Peyer's patch (tissue), 4 donors: ENCODE measurements at regions not wholly inside any gene's neighbourhood (a gene's known extent, or its start where the extent isn't known, plus 50 kb on each side); places are given as distances from the start of the nearest gene placed in this dataset.

Source experiments
- DNase-seq, 3 donors: peaks; one replicate each; pipeline ENCODE4 v3.0.0-alpha.2; 2017 to 2019
- H3K27ac ChIP-seq, 4 donors: fragments of 200-600 bp; sonication (generic); one replicate each; pipeline ENCODE4 v1.5.1; 2016 to 2019
- H3K27me3 ChIP-seq, 2 donors: fragments of 200-600 bp; sonication (generic); one replicate each; pipeline ENCODE4 v1.5.1; 2019
- H3K36me3 ChIP-seq, 3 donors: fragments of 200-600 bp; sonication (generic); one replicate each; pipeline ENCODE4 v1.5.1; 2016 to 2019
- H3K4me1 ChIP-seq, 4 donors: fragments of 200-600 bp; sonication (generic); one replicate each; pipeline ENCODE4 v1.5.1; 2016 to 2019
- H3K4me3 ChIP-seq, 4 donors: fragments of 200-600 bp; sonication (generic); 1 replicate in 3 of 4; 2 replicates in 1 of 4; pipeline ENCODE4 v1.5.1; 2016 to 2019; ENCODE audit warnings: mild to moderate bottlenecking in 1 of 4
- H3K9me3 ChIP-seq, 4 donors: fragments of 200-600 bp; sonication (generic); one replicate each; pipeline ENCODE4 v1.5.1; 2016 to 2019; ENCODE audit warnings: mild to moderate bottlenecking in 1 of 4
- POLR2A ChIP-seq, 2 donors: fragments of 450-650 bp; IDR thresholded peaks; one replicate each; pipeline ENCODE4 v1.5.1; 2017; ENCODE audit warnings: antibody characterized with exemption in 2 of 2, mild to moderate bottlenecking in 2 of 2, moderate library complexity in 2 of 2
- TF ChIP-seq, protein P1 (sequence below), 6 experiments: fragments of 450-650 bp in 4 of 6; fragments of 200-600 bp in 2 of 6; sonication (generic) in 1 of 6; IDR thresholded peaks; one replicate each; pipeline ENCODE4 v1.5.1; 2017 to 2019; ENCODE audit warnings: antibody characterized with exemption in 6 of 6, mild to moderate bottlenecking in 3 of 6, moderate library complexity in 1 of 6

DNA sequence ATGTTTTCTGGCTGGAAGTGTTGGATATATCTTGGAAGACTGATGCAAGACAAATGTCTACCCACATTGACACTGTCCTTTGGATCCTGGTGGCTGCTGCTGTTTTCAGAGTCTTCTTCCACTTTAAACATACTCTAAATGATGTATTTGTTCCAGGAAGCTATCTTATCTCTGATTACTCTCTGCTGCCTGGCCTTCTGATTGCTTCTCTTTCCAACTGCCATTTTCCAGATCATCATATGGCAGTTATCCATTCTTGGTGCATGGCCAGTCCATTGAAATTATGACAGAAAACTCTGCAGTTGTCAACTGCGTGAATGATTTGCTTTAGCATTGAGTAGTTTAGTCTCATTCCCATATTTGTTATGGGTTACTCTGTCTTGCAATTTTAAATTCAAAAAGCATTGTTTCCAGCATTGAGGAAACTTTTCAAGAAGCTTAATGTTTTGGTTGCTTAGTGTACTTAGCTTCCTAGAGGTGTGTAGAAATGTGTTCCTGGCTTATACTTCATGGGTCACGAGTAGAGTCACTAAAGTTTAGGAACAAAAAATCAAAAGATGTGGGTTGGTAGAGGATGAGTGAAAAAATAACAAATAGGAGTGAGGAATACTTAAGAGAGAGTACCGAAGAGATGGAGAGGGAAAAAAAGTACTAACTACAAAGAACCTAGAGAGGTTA is 268.3 kb upstream of the MTPN start:
- Histone ChIP-seq H3K27ac (no peak overlapping the region), H3K4me1 (no peaks in the 10 kb centered on the region), H3K36me3 (no peaks in the 10 kb centered on the region), H3K4me3 (no peak overlapping the region), H3K27me3 (no peaks in the 10 kb centered on the region), H3K9me3 (no peaks in the 10 kb centered on the region)
- DNase-seq, result no peak
- TF ChIP-seq, protein P1, sequence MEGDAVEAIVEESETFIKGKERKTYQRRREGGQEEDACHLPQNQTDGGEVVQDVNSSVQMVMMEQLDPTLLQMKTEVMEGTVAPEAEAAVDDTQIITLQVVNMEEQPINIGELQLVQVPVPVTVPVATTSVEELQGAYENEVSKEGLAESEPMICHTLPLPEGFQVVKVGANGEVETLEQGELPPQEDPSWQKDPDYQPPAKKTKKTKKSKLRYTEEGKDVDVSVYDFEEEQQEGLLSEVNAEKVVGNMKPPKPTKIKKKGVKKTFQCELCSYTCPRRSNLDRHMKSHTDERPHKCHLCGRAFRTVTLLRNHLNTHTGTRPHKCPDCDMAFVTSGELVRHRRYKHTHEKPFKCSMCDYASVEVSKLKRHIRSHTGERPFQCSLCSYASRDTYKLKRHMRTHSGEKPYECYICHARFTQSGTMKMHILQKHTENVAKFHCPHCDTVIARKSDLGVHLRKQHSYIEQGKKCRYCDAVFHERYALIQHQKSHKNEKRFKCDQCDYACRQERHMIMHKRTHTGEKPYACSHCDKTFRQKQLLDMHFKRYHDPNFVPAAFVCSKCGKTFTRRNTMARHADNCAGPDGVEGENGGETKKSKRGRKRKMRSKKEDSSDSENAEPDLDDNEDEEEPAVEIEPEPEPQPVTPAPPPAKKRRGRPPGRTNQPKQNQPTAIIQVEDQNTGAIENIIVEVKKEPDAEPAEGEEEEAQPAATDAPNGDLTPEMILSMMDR (IDR thresholded peaks at IDR 0.05), result no peak

DNA sequence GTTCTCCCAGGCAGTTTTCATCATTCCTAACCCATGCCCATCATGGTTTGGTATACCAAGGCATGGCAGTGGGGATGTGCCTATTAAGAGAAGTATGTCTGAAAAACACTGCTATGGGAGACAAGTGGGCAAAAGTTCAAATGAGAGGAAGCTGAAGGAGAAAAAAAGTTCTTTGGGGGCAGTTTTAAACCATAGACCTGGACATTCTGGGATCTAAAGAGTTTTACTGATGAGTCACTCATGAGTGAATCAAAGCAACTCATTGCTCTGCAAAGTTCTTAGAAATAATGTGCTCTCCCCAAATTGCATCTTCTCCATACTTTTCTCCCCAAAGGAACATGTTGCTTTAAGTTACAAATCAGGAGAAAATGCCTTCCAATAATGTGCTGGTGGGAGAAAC is 256.9 kb upstream of the MTPN start:
- Histone ChIP-seq H3K4me1 (no peaks in the 10 kb centered on the region), H3K4me3 (no peak overlapping the region), H3K9me3 (no peaks in the 10 kb centered on the region), H3K27ac (no peak overlapping the region), H3K27me3 (no peaks in the 10 kb centered on the region), H3K36me3 (no peaks in the 10 kb centered on the region)
- DNase-seq, result no peak
- TF ChIP-seq POLR2A (IDR thresholded peaks at IDR 0.05), result no peak
- TF ChIP-seq, protein P1 (IDR thresholded peaks at IDR 0.05), result no peak

DNA sequence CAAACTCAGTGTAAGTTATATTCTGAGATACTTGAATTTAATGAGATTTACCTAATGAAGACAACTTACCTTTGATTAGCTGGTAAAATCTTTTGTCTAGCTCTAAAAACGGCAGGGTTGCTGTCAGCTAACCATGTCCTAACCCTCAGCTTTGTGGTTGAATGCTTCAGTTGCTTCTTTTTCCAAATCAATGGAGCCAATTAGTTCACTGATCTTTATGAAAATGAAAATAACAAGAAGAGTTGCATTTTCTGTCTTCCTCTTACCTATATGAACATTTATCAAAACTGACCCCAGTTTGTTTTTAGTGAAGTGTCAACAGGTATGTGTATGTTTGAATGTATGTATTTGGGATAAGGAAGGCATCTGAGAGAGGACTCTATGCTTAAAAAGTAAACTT is 253.1 kb upstream of the MTPN start:
- H3K36me3 ChIP-seq, result no peaks in the 10 kb centered on the region
- H3K9me3 ChIP-seq, result no peaks in the 10 kb centered on the region
- no peaks in the 10 kb centered on the region for H3K4me1 ChIP-seq
- DNase-seq, result no peak
- no peak for TF ChIP-seq POLR2A (IDR thresholded peaks at IDR 0.05)
- TF ChIP-seq, protein P1 (IDR thresholded peaks at IDR 0.05), result no peak
- no peaks in the 10 kb centered on the region for H3K27me3 ChIP-seq
- no peak overlapping the region for H3K27ac ChIP-seq
- no peak overlapping the region for H3K4me3 ChIP-seq

DNA sequence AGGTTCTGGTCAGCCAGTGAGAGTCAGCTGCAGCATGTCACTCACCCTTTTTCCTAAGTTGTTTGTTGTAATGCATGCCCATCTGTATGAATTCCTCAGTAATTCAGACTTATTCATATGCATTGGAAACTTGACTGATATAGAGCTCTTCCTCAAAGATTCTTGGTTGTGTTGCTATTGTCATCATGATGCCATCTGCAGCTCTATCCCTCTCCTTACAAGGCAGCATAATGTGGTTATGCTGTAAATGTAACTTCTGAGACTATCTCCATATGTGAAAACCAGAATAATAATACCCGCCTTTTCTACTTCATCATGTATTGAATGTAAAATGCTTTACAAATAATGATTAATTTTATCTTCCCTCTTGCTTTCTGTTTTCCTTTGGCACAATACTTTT is 252.6 kb upstream of the MTPN start:
- H3K36me3 ChIP-seq, result no peaks in the 10 kb centered on the region
- no peaks in the 10 kb centered on the region for H3K4me1 ChIP-seq
- TF ChIP-seq, protein P1 (IDR thresholded peaks at IDR 0.05), result no peak
- no peak for TF ChIP-seq POLR2A (IDR thresholded peaks at IDR 0.05)
- no peaks in the 10 kb centered on the region for H3K27me3 ChIP-seq
- no peak overlapping the region for H3K4me3 ChIP-seq
- no peak for DNase-seq
- H3K27ac ChIP-seq, result no peak overlapping the region
- H3K9me3 ChIP-seq, result no peaks in the 10 kb centered on the region

DNA sequence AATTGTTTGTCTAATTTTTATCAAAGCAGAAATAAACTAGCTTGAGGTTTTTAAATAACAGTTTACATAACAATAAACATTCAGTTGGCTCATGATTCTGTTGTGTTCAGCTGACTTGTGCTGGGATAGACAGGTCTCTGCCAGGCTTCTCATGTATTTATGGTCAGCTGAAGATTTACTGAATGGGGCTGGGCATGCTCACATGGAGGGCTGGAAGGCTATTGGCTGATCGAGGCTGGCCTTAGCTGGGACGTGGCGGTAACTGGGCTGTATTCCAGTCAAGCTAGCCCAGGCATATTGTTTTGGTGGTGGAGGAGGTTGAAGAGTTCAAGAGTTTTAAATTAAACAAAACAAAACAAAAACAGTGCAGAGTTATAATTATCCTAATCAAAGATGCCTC is 251.0 kb upstream of the MTPN start:
- DNase-seq, result no peak
- H3K4me3 ChIP-seq, result no peak overlapping the region
- no peak overlapping the region for H3K27ac ChIP-seq
- no peaks in the 10 kb centered on the region for H3K4me1 ChIP-seq
- no peaks in the 10 kb centered on the region for H3K9me3 ChIP-seq
- H3K36me3 ChIP-seq, result no peaks in the 10 kb centered on the region
- no peaks in the 10 kb centered on the region for H3K27me3 ChIP-seq
- TF ChIP-seq POLR2A (IDR thresholded peaks at IDR 0.05), result no peak
- TF ChIP-seq, protein P1 (IDR thresholded peaks at IDR 0.05), result no peak

DNA sequence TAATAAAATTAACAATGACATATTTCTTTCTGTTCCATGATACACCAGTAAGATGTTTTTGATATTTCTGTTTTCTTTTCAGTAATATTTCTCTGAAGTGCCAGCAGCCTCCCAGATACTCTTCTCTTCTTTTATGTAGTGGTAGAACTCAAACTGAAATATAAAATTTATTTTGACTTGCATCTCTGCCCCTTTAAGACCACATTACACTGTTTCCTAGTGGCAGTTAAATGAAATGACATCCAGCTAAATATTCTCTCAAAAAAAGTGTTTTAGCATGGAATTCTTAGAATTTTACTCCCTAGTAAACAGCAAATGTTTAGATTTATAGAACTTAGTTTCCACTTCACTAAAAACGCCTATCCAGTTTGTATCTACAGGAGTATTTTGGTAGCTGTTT is 237.2 kb upstream of the MTPN start:
- Histone ChIP-seq H3K9me3 (no peaks in the 10 kb centered on the region), H3K27ac (no peak overlapping the region), H3K27me3 (no peaks in the 10 kb centered on the region), H3K4me3 (no peak overlapping the region), H3K36me3 (no peaks in the 10 kb centered on the region), H3K4me1 (no peaks in the 10 kb centered on the region)
- no peak for DNase-seq
- TF ChIP-seq, protein P1 (IDR thresholded peaks at IDR 0.05), result no peak
- TF ChIP-seq POLR2A (IDR thresholded peaks at IDR 0.05), result no peak
